Pancreas (tissue), 10 donors: ENCODE measurements at regions not wholly inside any gene's neighbourhood (a gene's known extent, or its start where the extent isn't known, plus 50 kb on each side); places are given as distances from the start of the nearest gene placed in this dataset.

Source experiments
- ATAC-seq, 4 donors: fragments of 200-7000 bp; cut with Tn5 transposase; one replicate each; pipeline versions ENCODE4 v1.8.0 to v1.9.1; 2020; ENCODE audit warnings: mild to moderate bottlenecking in 4 of 4, moderate library complexity in 4 of 4
- DNase-seq, 6 donors: peaks; one replicate each; pipeline ENCODE4 v3.0.0-alpha.2; 2020
- FAIRE-seq: peaks from 2 replicates; lab custom pipeline; 2012; peaks lifted over from hg19 to GRCh38; lab: Jason Lieb, UNC
- H3K27ac ChIP-seq, 4 donors: fragments of 200-600 bp; sonication (generic); 1 replicate in 3 of 4; 2 replicates in 1 of 4; pipeline versions ENCODE4 v1.5.0 to v1.8.0; 2020
- H3K27me3 ChIP-seq, 4 donors: fragments of 200-600 bp; one replicate each; pipeline ENCODE4 v1.8.0; 2021
- H3K36me3 ChIP-seq, 3 donors: fragments of 200-600 bp; sonication (generic) in 1 of 3; one replicate each; pipeline versions ENCODE4 v1.5.0 to v1.8.0; 2020 to 2021
- H3K4me1 ChIP-seq, 3 donors: fragments of 200-600 bp; one replicate each; pipeline ENCODE4 v1.8.0; 2021
- H3K4me3 ChIP-seq, 4 donors: fragments of 200-600 bp; sonication (generic) in 2 of 4; one replicate each; pipeline versions ENCODE4 v1.5.0 to v1.8.0; 2020 to 2021
- H3K9me3 ChIP-seq, 4 donors: fragments of 200-600 bp; one replicate each; pipeline ENCODE4 v1.8.0; 2021
- WGBS, 2 donors: extraction: QIAGEN DNeasy Blood & Tissue Kit; methylation state at CpG; one replicate each; pipeline ENCODE4 v1.1.7; 2013; 5-methylcytosine and 5-hydroxymethylcytosine counted together
- intact Hi-C, 3 donors: fragments of 100-400 bp; cut with DNase I; formaldehyde crosslinking; loops; one replicate each; pipeline versions ENCODE4 v1.11.1 to v1.14.2; 2022
- TF ChIP-seq, protein P1 (sequence below), 4 donors: fragments of 200-600 bp; sonication (generic) in 3 of 4; IDR thresholded peaks; one replicate each; pipeline versions ENCODE4 v1.5.0 to v1.8.0; 2021; ENCODE audit warnings: antibody characterized with exemption in 4 of 4
- donor health status: healthy with polysubstance abuse.
- donor health status: DM: no; HTN: no; CAD: no; lungs with moderate emphysema.
- donor health status: DM: no; HTN: no; CAD: no.
- donor health status: control.
- donor health status: control.
- donor health status: Bipolar disorder and iron deficiency.
- donor health status: DM: yes; HTN: yes; CAD: no.
- donor health status: DM: no; HTN: no; CAD: no.
- donor health status: DM: no; HTN: no; CAD: no.
- donor health status: DM: yes; HTN: yes; CAD: no.

DNA sequence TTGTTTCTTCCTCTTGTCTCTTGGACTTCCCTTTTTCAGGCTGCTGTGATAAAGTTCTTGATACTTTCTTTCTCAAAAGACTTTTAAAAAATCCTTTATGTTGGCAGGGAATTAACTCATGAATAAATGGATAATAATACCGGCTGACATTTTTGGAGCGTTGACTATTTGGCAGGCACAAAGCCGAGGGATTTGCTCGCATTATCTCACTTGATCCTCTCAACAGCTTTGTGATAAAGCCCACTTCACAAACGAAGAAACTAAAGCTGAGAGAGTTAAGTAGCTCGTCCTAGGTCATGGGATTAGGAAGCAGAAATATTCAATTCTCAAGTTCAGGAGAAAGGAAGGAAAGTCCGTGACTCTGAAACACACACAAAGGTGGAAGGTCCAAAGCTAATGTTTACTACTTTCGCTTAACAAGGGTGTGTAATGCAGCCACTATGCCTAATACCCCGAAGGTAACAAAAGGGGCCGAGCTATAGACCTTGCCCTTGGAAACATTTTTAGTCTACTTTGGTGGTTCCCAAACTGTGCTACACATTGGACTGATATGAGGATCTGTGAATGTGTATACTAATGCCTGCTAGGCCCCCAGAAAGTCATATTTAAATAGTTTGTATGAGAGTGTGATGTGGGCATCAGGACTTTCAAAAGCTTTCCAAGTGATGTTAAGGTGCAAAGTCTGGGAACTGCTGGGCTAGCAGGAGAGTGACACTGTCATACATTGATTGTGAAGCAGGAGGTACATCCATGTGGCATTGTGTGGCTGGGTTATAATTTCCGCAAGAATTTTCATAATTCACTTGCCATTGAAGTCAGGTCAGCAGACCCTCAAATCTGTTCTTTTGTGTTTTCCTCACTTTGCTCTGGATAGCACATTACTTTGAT lies 508.4 kb downstream of the PLCL1 start:
- TF ChIP-seq, protein P1, sequence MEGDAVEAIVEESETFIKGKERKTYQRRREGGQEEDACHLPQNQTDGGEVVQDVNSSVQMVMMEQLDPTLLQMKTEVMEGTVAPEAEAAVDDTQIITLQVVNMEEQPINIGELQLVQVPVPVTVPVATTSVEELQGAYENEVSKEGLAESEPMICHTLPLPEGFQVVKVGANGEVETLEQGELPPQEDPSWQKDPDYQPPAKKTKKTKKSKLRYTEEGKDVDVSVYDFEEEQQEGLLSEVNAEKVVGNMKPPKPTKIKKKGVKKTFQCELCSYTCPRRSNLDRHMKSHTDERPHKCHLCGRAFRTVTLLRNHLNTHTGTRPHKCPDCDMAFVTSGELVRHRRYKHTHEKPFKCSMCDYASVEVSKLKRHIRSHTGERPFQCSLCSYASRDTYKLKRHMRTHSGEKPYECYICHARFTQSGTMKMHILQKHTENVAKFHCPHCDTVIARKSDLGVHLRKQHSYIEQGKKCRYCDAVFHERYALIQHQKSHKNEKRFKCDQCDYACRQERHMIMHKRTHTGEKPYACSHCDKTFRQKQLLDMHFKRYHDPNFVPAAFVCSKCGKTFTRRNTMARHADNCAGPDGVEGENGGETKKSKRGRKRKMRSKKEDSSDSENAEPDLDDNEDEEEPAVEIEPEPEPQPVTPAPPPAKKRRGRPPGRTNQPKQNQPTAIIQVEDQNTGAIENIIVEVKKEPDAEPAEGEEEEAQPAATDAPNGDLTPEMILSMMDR (IDR thresholded peaks at IDR 0.05): no peak
- intact Hi-C loops: loop anchor here in 2 of 3 donors (5.0 to 10.0 kb wide), 2 partner anchors 1172 to 1424 kb away; no protein-coding TSS in a partner anchor
- no peak overlapping the region for H3K27ac ChIP-seq
- no peaks in the 10 kb centered on the region for H3K36me3 ChIP-seq
- peaks cover 0 to 9% (median 2%) of the 10 kb centered on the region in 4 donors for H3K27me3 ChIP-seq
- no peaks in the 10 kb centered on the region for H3K4me1 ChIP-seq
- no peaks in the 10 kb centered on the region for H3K9me3 ChIP-seq
- FAIRE-seq: no peak
- no peak for DNase-seq
- no peak overlapping the region for H3K4me3 ChIP-seq
- no peak for ATAC-seq
- 50 to 60% methylated on average over 11 of the region's 11 CpGs for WGBS, 2 donors

DNA sequence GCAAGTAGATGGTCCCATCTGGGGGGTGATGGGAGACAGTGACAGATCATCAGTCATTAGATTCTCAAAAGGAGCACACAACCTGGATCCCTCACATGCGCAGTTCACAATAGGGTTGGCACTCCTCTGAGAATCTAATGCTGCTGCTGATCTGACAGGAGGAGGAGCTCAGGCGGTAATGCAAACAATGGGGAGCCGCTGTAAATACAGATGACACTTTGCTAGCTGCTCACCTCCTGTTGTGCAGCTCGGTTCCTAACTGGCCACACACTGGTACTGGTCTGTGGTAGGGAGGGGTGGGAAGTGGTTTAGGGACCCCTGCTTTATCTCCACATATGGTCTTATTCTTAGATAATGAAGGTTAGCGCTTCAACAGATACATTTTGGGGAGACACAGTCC lies 506.6 kb downstream of the PLCL1 start:
- intact Hi-C loops: loop anchor here in 2 of 3 donors (5.0 to 10.0 kb wide), 2 partner anchors 1174 to 1426 kb away; no protein-coding TSS in a partner anchor
- Histone ChIP-seq H3K9me3 (no peaks in the 10 kb centered on the region), H3K4me1 (no peaks in the 10 kb centered on the region), H3K36me3 (no peaks in the 10 kb centered on the region), H3K27ac (no peak overlapping the region), H3K4me3 (no peak overlapping the region), H3K27me3 (peaks cover 0 to 5% (median 0%) of the 10 kb centered on the region in 4 donors)
- FAIRE-seq (no peak), DNase-seq (no peak), ATAC-seq (no peak)
- TF ChIP-seq, protein P1 (IDR thresholded peaks at IDR 0.05): no peak
- 64 to 69% methylated on average over 5 of the region's 5 CpGs for WGBS, 2 donors

DNA sequence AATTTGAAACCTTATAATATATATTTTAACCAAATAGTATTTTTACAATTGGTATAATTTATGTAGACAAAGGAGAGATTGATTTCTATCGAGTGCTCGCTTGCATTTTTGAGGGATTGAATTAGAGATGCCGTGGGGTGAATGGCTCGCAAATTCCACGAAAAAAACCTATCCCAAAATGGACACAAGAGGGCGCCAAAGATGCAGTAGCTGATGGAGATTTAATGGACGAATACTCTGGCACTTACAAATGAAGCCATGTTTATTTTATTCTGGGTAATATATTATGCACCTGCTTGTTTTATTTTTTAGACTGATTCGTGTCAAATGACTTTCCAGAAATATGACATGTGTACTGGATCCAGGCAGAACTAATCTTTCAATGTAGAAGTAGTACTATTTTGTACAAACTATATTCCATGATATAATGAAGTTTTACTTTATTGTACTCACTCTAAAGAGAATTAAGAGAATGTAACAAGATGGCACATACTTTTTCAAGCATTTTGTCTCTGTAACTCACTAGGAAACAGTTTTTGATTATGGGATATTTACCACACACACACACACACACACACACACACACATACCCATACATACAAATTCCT lies 505.4 kb downstream of the PLCL1 start:
- Histone ChIP-seq H3K27me3 (peaks cover 0 to 5% (median 0%) of the 10 kb centered on the region in 4 donors), H3K27ac (no peak overlapping the region), H3K4me3 (no peak overlapping the region), H3K4me1 (no peaks in the 10 kb centered on the region), H3K9me3 (no peaks in the 10 kb centered on the region), H3K36me3 (no peaks in the 10 kb centered on the region)
- intact Hi-C loops: loop anchor here in 2 of 3 donors (5.0 to 10.0 kb wide), 2 partner anchors 1175 to 1428 kb away; no protein-coding TSS in a partner anchor
- TF ChIP-seq, protein P1 (IDR thresholded peaks at IDR 0.05): peak; percentile 48 to 86 (median 76)
- DNase-seq: peak in 1 of 6 donors; percentile 46
- WGBS, 2 donors: 14 to 18% methylated on average over 8 of the region's 8 CpGs
- peak; percentile 87 for FAIRE-seq
- peak; percentile 61 to 73 (median 70) for ATAC-seq

DNA sequence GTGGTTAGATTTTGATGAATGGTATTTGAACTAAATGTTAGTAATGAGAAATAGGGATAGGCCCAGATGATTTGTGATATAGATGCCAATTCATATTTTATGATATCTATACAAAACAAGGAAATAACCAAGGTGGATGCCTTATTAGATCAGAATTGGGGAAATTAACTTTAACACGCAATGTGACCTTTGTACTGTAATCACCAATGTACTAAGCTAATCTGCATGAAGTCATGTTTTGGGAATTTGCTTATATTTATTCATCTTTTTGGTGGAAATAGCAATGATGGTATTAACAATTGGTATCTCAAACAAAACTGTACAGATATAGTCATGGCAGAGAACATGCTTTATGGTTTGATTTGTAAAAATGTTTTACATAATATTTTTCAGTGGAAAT lies 504.7 kb downstream of the PLCL1 start:
- Histone ChIP-seq H3K4me1 (no peaks in the 10 kb centered on the region), H3K4me3 (no peak overlapping the region), H3K27me3 (peaks cover 0 to 5% (median 0%) of the 10 kb centered on the region in 4 donors), H3K27ac (no peak overlapping the region), H3K9me3 (no peaks in the 10 kb centered on the region), H3K36me3 (no peaks in the 10 kb centered on the region)
- intact Hi-C loops: no loop called here
- WGBS, 2 donors: 26 to 34% methylated on average over 1 of the region's 1 CpG
- no peak for FAIRE-seq
- no peak for DNase-seq
- TF ChIP-seq, protein P1 (IDR thresholded peaks at IDR 0.05): no peak
- no peak for ATAC-seq
